Activated CD8-positive, alpha-beta memory T cell treated with anti-CD3 and anti-CD28 coated beads for 1 hour (primary cell): ENCODE measurements at regions not wholly inside any gene's neighbourhood (a gene's known extent, or its start where the extent isn't known, plus 50 kb on each side); places are given as distances from the start of the nearest gene placed in this dataset.
"Not testable (repeated sequence)": the region's sequence is repeated elsewhere in the genome, so short reads cannot be mapped to it uniquely, and the experiment has no call there.

Experiments used
- DNase-seq, 2 donors: peaks; one replicate each; pipeline ENCODE4 v3.0.0-alpha.2; 2020; ENCODE audit warnings: low read depth in 1 of 2; ENCODE audit errors: extremely low read depth in 1 of 2

GRCh38 chr14:51341338-51341737 lies 101.3 kb downstream of the TMX1 start:
- no peak for DNase-seq

GRCh38 chr14:51342226-51342625 lies 102.2 kb downstream of the TMX1 start:
- no peak for DNase-seq

GRCh38 chr14:51351997-51352396 lies 112.0 kb downstream of the TMX1 start:
- DNase-seq: no peak

GRCh38 chr14:51353901-51354300 lies 113.9 kb downstream of the TMX1 start:
- DNase-seq: no peak

- no peak for DNase-seq
These were observed 114.8 kb downstream of the TMX1 start for GRCh38 chr14:51354846-51355245.

GRCh38 chr14:51356381-51356780 lies 116.3 kb downstream of the TMX1 start:
- DNase-seq: no peak

- DNase-seq: no peak
These were observed 117.2 kb downstream of the TMX1 start for GRCh38 chr14:51357250-51357649.

- DNase-seq: no peak
These were observed 120.5 kb downstream of the TMX1 start for GRCh38 chr14:51360592-51360991.

- DNase-seq: no peak
These were observed 125.4 kb downstream of the TMX1 start for GRCh38 chr14:51365241-51365965.

- not testable (repeated sequence) for DNase-seq
These were observed 126.4 kb downstream of the TMX1 start for GRCh38 chr14:51366460-51366859.

- DNase-seq: not testable (repeated sequence)
These were observed 127.0 kb downstream of the TMX1 start for GRCh38 chr14:51366866-51367599.

GRCh38 chr14:51367600-51367931 lies 127.5 kb downstream of the TMX1 start:
- DNase-seq: no peak

GRCh38 chr14:51368721-51369163 lies 128.7 kb downstream of the TMX1 start:
- DNase-seq: no peak

- DNase-seq: no peak
These were observed 129.8 kb downstream of the TMX1 start for GRCh38 chr14:51369814-51370213.

GRCh38 chr14:51370758-51371386 lies 130.8 kb downstream of the TMX1 start:
- DNase-seq: no peak

GRCh38 chr14:51377186-51377585 lies 137.1 kb downstream of the TMX1 start:
- not testable (repeated sequence) for DNase-seq

GRCh38 chr14:51382506-51382905 lies 142.5 kb downstream of the TMX1 start:
- DNase-seq: no peak

- DNase-seq: no peak
These were observed 146.4 kb downstream of the TMX1 start for GRCh38 chr14:51386411-51386810.

GRCh38 chr14:51386983-51387735 lies 147.1 kb downstream of the TMX1 start:
- DNase-seq: no peak

- no peak for DNase-seq
These were observed 152.4 kb downstream of the TMX1 start for GRCh38 chr14:51392416-51392815.

GRCh38 chr14:51394384-51394783 lies 154.3 kb downstream of the TMX1 start:
- DNase-seq: no peak
